Left ventricle myocardium inferior (tissue), 1 donor: ENCODE measurements at regions not wholly inside any gene's neighbourhood (a gene's known extent, or its start where the extent isn't known, plus 50 kb on each side); places are given as distances from the start of the nearest gene placed in this dataset.

Experiments used
- DNase-seq: peaks from one replicate; pipeline ENCODE4 v3.0.0-alpha.2; 2020
- H3K27ac ChIP-seq: fragments of 200-600 bp; replicated peaks from 2 replicates; pipeline ENCODE4 v1.8.0; 2021
- H3K27me3 ChIP-seq: fragments of 200-600 bp; 2 replicates; pipeline ENCODE4 v1.8.0; 2021; ENCODE audit warnings: low read depth
- H3K36me3 ChIP-seq: fragments of 200-600 bp; 2 replicates; pipeline ENCODE4 v1.8.0; 2021
- H3K4me1 ChIP-seq: fragments of 200-600 bp; 2 replicates; pipeline ENCODE4 v1.8.0; 2021
- H3K4me3 ChIP-seq: fragments of 200-600 bp; 2 replicates; pipeline ENCODE4 v1.8.0; 2021; ENCODE audit warnings: mild to moderate bottlenecking, moderate library complexity
- H3K9me3 ChIP-seq: fragments of 200-600 bp; replicated peaks from 2 replicates; pipeline ENCODE4 v1.8.0; 2021
- intact Hi-C: fragments of 100-400 bp; cut with micrococcal nuclease; formaldehyde crosslinking; loops from one replicate; pipeline ENCODE4 v1.11.0; 2022
- TF ChIP-seq, protein P1 (sequence below): fragments of 200-600 bp; IDR thresholded peaks from 2 replicates; pipeline ENCODE4 v1.8.0; 2021; ENCODE audit warnings: antibody characterized with exemption, mild to moderate bottlenecking, borderline replicate concordance
- donor health status: DM: no; HTN: yes; CAD: no; lungs with severe emphysema.

DNA sequence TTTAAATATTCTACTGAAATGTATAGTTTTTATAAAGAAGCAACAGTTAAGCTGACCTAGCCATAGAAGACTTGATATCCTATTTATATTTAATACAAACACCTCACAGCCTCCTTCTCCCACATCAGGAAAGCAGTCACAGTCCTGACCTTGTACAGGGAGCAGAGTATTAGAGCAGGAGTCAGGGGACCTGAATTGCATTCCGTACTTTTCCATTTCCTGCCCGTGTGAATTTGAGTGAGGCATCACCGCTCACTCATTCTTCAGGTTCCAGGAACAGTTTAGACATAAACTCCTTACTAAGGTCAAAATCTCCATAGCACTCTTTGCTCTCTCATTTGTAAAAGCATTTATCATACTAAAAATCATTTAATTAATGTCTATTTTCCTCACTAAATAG lies 482.5 kb upstream of the FAT3 start:
- TF ChIP-seq, protein P1, sequence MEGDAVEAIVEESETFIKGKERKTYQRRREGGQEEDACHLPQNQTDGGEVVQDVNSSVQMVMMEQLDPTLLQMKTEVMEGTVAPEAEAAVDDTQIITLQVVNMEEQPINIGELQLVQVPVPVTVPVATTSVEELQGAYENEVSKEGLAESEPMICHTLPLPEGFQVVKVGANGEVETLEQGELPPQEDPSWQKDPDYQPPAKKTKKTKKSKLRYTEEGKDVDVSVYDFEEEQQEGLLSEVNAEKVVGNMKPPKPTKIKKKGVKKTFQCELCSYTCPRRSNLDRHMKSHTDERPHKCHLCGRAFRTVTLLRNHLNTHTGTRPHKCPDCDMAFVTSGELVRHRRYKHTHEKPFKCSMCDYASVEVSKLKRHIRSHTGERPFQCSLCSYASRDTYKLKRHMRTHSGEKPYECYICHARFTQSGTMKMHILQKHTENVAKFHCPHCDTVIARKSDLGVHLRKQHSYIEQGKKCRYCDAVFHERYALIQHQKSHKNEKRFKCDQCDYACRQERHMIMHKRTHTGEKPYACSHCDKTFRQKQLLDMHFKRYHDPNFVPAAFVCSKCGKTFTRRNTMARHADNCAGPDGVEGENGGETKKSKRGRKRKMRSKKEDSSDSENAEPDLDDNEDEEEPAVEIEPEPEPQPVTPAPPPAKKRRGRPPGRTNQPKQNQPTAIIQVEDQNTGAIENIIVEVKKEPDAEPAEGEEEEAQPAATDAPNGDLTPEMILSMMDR: no peak
- Histone ChIP-seq H3K27me3 (no peaks in the 10 kb centered on the region), H3K27ac (no peak overlapping the region), H3K9me3 (no peaks in the 10 kb centered on the region), H3K4me1 (no peaks in the 10 kb centered on the region), H3K36me3 (no peaks in the 10 kb centered on the region), H3K4me3 (no peak overlapping the region)
- no peak for DNase-seq
- intact Hi-C loops: no loop called here

DNA sequence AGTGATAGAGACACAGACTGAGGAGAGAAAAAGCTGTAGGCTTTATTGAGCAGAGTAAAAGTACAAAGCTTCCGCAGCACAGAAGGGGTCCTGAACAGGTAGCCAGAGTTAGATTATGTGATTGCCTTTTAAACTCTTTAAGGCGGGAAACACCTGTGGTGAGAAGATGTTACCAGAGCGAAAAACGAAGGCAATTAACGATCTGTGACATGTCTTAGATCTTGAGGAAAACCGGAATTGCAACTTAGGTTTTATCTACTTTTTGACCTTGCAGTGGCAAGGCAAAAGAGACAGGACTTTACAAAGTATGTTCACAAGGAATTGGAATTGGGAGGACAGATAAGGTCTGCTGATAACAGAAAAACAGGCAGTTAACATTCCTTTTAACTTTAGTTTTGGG lies 493.6 kb upstream of the FAT3 start:
- DNase-seq: no peak
- Histone ChIP-seq H3K9me3 (peaks cover 21% of the 10 kb centered on the region), H3K27me3 (no peaks in the 10 kb centered on the region), H3K4me1 (no peaks in the 10 kb centered on the region), H3K36me3 (no peaks in the 10 kb centered on the region), H3K27ac (no peak overlapping the region), H3K4me3 (no peak overlapping the region)
- intact Hi-C loops: no loop called here
- TF ChIP-seq, protein P1: no peak

DNA sequence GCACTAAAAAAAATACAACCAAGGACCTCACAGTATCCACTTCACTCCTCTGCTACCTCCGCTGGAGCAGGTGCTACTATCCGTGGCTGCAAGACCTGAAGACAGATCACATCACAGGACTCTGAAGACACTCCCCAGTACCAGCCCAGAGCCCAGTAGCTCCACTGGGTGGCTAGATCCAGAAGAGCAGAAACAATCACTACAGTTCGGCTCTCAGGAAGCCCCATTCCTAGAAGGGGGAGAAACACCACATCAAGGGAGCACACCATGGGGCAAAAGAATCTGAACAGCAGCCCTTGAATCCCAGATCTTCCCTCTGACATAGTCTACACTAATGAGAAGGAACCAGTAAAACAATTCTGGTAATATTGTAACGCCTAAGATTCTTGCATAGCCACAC lies 494.0 kb upstream of the FAT3 start:
- no peaks in the 10 kb centered on the region for H3K36me3 ChIP-seq
- H3K27ac ChIP-seq: no peak overlapping the region
- intact Hi-C loops: no loop called here
- H3K4me3 ChIP-seq: no peak overlapping the region
- TF ChIP-seq, protein P1: no peak
- H3K4me1 ChIP-seq: no peaks in the 10 kb centered on the region
- peaks cover 17% of the 10 kb centered on the region for H3K9me3 ChIP-seq
- H3K27me3 ChIP-seq: no peaks in the 10 kb centered on the region
- DNase-seq: no peak

DNA sequence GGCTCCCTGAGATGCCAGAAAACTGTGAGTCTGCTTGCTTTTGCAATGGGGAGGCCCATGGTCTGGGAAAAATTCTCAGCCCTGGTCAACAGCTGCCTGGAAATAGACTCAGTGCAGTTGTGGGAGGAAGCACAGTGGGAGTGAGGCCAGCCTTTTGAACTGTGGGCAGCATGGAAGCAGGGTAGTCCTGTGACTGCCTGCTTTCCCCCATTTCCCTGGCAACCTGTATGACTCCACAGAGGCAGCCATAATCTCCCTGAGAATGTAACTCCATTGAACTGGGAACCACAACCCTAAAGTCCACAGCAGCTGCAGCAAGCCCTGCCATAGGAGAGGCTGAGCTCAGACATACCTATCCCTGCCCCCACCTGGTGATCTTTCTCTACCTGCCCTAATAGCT lies 494.6 kb upstream of the FAT3 start:
- H3K4me3 ChIP-seq: no peak overlapping the region
- H3K27ac ChIP-seq: no peak overlapping the region
- no peaks in the 10 kb centered on the region for H3K4me1 ChIP-seq
- no peak for DNase-seq
- no peaks in the 10 kb centered on the region for H3K36me3 ChIP-seq
- intact Hi-C loops: no loop called here
- TF ChIP-seq, protein P1: no peak
- H3K9me3 ChIP-seq: peaks cover 15% of the 10 kb centered on the region
- no peaks in the 10 kb centered on the region for H3K27me3 ChIP-seq

DNA sequence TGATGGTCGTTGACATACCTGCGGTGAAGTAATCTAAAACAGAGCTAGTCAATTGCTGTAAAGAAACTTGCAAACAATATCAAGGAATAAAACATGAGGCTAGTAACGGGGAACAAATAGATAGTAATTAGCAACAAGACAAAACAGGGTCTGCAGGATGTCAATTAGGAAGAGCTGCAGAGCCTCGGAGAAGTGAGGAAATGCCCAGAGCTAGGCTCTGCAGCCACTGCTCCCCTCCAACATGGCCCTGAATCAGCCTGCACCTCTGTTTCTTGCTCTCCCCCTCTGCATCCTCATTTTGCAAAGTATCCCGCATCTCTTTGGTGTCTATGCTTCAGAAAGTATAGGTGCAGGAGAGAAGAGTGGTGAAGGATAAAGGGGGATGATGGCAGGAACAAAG lies 507.4 kb upstream of the FAT3 start:
- Histone ChIP-seq H3K4me3 (no peak overlapping the region), H3K9me3 (peaks cover 7% of the 10 kb centered on the region), H3K4me1 (no peaks in the 10 kb centered on the region), H3K36me3 (no peaks in the 10 kb centered on the region), H3K27me3 (no peaks in the 10 kb centered on the region), H3K27ac (no peak overlapping the region)
- intact Hi-C loops: no loop called here
- no peak for DNase-seq
- TF ChIP-seq, protein P1: no peak
